ENCODE measurements at regions not wholly inside any gene's neighbourhood (a gene's known extent, or its start where the extent isn't known, plus 50 kb on each side); places are given as distances from the start of the nearest gene placed in this dataset.

DNA sequence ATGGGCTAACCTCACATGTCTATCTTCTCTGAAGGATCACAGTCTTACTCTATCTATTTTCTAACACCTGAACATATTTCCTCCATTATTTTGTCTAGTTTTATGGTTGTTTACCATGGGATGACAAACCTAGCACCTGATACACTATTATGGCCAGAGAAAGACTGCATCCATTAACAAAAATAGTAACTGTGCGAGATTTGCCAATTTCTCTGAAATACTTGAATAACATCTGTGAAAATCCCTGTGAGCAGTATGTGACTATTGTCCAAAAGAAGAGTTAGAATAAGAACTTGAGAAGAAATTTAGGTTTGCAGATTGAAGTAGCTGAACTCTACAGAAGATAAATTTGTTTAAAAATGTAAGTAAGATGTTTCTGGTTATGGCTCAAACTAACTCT lies 142.0 kb upstream of the CDH11 start:
- DNase-seq (ENCODE audit: low spot score), result no peak
- Histone ChIP-seq H3K27me3 (ENCODE audit: control insufficient read depth in 1 of 2, insufficient read depth in 2 of 2, low read length in 2 of 2) (no peaks in the 10 kb centered on the region), H3K4me1 (ENCODE audit: insufficient read depth, low read length) (no peaks in the 10 kb centered on the region), H3K9ac (ENCODE audit: insufficient read depth, low read depth, low read length) (no peak overlapping the region), H3K27ac (ENCODE audit: extremely low read length, insufficient read depth, low read length) (no peak overlapping the region), H3K36me3 (replicated peaks in 1 of 2; ENCODE audit: control insufficient read depth in 1 of 2, insufficient read depth in 2 of 2, low read length in 2 of 2) (no peaks in the 10 kb centered on the region), H3K9me3 (ENCODE audit: low read length) (peaks cover 13% of the 10 kb centered on the region; the same call in 1 of the 2 replicates), H3K79me2 (ENCODE audit: insufficient read depth, low read length) (no peaks in the 10 kb centered on the region), H4K20me1 (ENCODE audit: insufficient read depth, low read length) (no peaks in the 10 kb centered on the region), H3K4me2 (ENCODE audit: low read depth, low read length) (no peak overlapping the region), H2AFZ (ENCODE audit: low read length) (no peak overlapping the region), H3K4me3 (replicated peaks in 1 of 3; ENCODE audit: insufficient read depth in 1 of 3, low read depth in 2 of 3, low read length in 3 of 3) (no peak overlapping the region)
- POLR2A ChIA-PET, result no interaction called here
- CTCF ChIA-PET (ENCODE audit: low intra/inter-chr PET ratio, low total read pairs), result no interaction called here
- no peak for ATAC-seq
- FAIRE-seq, result no peak
- in situ Hi-C loops (cut with HindIII; ENCODE audit: extremely low pct_ligation_motif_present, low pct_unique_long_range_greater_than_20kb) (no loop called here), intact Hi-C loops (cut with micrococcal nuclease; ENCODE audit: unreplicated experiment) (no loop called here)
- TF ChIP-seq ZNF772 (CRISPR knock-in tag; IDR thresholded peaks at IDR 0.05) (no peak), LCORL (IDR thresholded peaks at IDR 0.05) (no peak), LCORL (CRISPR knock-in tag; IDR thresholded peaks at IDR 0.05) (no peak), GLI4 (CRISPR knock-in tag; IDR thresholded peaks at IDR 0.05; ENCODE audit: borderline replicate concordance) (no peak), JUNB (CRISPR knock-in tag; IDR thresholded peaks at IDR 0.05; ENCODE audit: borderline replicate concordance) (no peak), SRSF9 (IDR thresholded peaks at IDR 0.05; ENCODE audit: borderline replicate concordance, insufficient read depth, low read depth, low read length, poor library complexity, severe bottlenecking) (no peak), ZNF354B (CRISPR knock-in tag; IDR thresholded peaks at IDR 0.05) (no peak), ZNF672 (CRISPR knock-in tag; IDR thresholded peaks at IDR 0.05) (no peak), ZNF263 (CRISPR knock-in tag; IDR thresholded peaks at IDR 0.05) (no peak), DMAP1 (CRISPR knock-in tag; IDR thresholded peaks at IDR 0.05) (no peak), ZNF205 (CRISPR knock-in tag; IDR thresholded peaks at IDR 0.05) (no peak)
- TF ChIP-seq, protein P1, sequence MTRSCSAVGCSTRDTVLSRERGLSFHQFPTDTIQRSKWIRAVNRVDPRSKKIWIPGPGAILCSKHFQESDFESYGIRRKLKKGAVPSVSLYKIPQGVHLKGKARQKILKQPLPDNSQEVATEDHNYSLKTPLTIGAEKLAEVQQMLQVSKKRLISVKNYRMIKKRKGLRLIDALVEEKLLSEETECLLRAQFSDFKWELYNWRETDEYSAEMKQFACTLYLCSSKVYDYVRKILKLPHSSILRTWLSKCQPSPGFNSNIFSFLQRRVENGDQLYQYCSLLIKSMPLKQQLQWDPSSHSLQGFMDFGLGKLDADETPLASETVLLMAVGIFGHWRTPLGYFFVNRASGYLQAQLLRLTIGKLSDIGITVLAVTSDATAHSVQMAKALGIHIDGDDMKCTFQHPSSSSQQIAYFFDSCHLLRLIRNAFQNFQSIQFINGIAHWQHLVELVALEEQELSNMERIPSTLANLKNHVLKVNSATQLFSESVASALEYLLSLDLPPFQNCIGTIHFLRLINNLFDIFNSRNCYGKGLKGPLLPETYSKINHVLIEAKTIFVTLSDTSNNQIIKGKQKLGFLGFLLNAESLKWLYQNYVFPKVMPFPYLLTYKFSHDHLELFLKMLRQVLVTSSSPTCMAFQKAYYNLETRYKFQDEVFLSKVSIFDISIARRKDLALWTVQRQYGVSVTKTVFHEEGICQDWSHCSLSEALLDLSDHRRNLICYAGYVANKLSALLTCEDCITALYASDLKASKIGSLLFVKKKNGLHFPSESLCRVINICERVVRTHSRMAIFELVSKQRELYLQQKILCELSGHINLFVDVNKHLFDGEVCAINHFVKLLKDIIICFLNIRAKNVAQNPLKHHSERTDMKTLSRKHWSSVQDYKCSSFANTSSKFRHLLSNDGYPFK (CRISPR knock-in tag; IDR thresholded peaks at IDR 0.05; ENCODE audit: borderline replicate concordance), result no peak
- 2% methylated on average over 1 of the region's 1 CpG for WGBS (ENCODE audit: low lambda C conversion rate)
- no TSS peak for BruUV-seq (replicated peaks)
